KMS-11 (cell line): ENCODE measurements at regions not wholly inside any gene's neighbourhood (a gene's known extent, or its start where the extent isn't known, plus 50 kb on each side); places are given as distances from the start of the nearest gene placed in this dataset.

Source experiments
- H2AFZ ChIP-seq: fragments of 200-600 bp; sonication (generic); 2 replicates; pipeline ENCODE4 v1.6.1; 2016; ENCODE audit warnings: antibody characterized with exemption, mixed run types, low read depth
- H3K27ac ChIP-seq: fragments of 200-600 bp; sonication (generic); 2 replicates; pipeline ENCODE4 v1.6.1; 2016; ENCODE audit warnings: mild to moderate bottlenecking, mixed run types
- H3K27me3 ChIP-seq: fragments of 200-600 bp; sonication (generic); 2 replicates; pipeline ENCODE4 v1.6.1; 2017; ENCODE audit warnings: mild to moderate bottlenecking, low read depth, mixed run types, moderate library complexity; ENCODE audit not compliant: insufficient read depth
- H3K36me3 ChIP-seq: fragments of 200-600 bp; sonication (generic); 2 replicates; pipeline ENCODE4 v1.6.1; 2017; ENCODE audit warnings: mild to moderate bottlenecking, mixed run types; ENCODE audit not compliant: insufficient read depth
- H3K4me1 ChIP-seq: fragments of 200-600 bp; sonication (generic); 2 replicates; pipeline ENCODE4 v1.6.1; 2016; ENCODE audit warnings: mild to moderate bottlenecking, low read depth, mixed run types; ENCODE audit not compliant: poor library complexity, severe bottlenecking
- H3K4me2 ChIP-seq: fragments of 200-600 bp; sonication (generic); 2 replicates; pipeline ENCODE4 v1.7.0; 2016; ENCODE audit warnings: mild to moderate bottlenecking, mixed run types
- H3K4me3 ChIP-seq: fragments of 200-600 bp; sonication (generic); IDR thresholded peaks from 2 replicates; pipeline ENCODE4 v1.6.1; 2017; ENCODE audit warnings: low read depth, low read length, mixed read lengths; ENCODE audit not compliant: insufficient read depth
- H3K79me2 ChIP-seq: fragments of 200-600 bp; sonication (generic); 2 replicates; pipeline ENCODE4 v1.6.1; 2016; ENCODE audit warnings: low read depth, mixed run types; ENCODE audit not compliant: insufficient read depth
- H3K9ac ChIP-seq: fragments of 200-600 bp; sonication (generic); 2 replicates; pipeline ENCODE4 v1.6.1; 2016; ENCODE audit warnings: mild to moderate bottlenecking, mixed run types
- H4K20me1 ChIP-seq: fragments of 200-600 bp; sonication (generic); 2 replicates; pipeline ENCODE4 v1.6.1; 2016; ENCODE audit warnings: mild to moderate bottlenecking, mixed run types; ENCODE audit not compliant: insufficient read depth
- TF ChIP-seq, protein P1 (sequence below): fragments of 200-600 bp; sonication (generic); conservative IDR thresholded peaks from 2 replicates; pipeline ENCODE4 v1.6.1; 2017; ENCODE audit warnings: low read depth, mild to moderate bottlenecking, antibody characterized with exemption, low read length, moderate library complexity, mixed read lengths

DNA sequence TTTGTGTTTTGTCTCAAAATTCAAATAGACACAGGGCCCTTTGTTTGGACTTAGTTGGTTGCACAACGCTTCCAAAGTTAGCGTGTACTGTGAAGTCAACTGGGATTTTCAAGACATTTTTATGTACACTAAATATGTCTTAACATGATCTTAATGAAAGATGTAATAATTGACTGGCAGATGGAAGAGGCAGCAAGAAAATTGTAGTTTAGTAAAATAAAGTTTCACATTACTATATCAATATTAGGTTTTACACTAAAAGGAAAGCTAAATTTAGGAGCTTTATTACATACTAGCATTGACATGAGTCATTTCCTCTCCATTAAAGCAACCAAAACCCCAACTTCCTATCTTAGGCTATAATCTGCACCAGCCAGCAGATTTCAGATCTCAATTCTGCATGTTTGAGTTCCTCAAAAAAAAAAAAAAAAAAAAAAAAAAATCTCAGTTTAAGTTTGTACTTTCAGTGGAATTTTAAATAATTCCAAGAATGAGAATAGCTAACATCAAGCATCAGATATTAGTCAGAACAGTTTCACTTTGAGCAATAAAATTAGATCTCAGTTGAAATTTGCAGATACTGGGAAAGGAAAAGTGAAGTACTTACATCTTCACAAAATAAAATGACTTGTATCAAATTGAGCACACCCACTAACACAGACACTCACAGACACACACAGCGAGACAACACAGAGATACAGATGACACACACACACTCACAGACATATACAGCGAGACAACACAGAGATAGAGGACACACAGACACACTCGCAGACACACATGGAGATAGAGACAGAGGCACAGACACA, 346.6 kb upstream of the KLF6 start:
- H3K36me3 ChIP-seq = no peaks in the 10 kb centered on the region
- peaks cover 37% of the 10 kb centered on the region for H3K4me1 ChIP-seq
- H3K4me3 ChIP-seq = no peak overlapping the region
- no peak overlapping the region for H2AFZ ChIP-seq
- no peaks in the 10 kb centered on the region for H3K27me3 ChIP-seq
- TF ChIP-seq, protein P1, sequence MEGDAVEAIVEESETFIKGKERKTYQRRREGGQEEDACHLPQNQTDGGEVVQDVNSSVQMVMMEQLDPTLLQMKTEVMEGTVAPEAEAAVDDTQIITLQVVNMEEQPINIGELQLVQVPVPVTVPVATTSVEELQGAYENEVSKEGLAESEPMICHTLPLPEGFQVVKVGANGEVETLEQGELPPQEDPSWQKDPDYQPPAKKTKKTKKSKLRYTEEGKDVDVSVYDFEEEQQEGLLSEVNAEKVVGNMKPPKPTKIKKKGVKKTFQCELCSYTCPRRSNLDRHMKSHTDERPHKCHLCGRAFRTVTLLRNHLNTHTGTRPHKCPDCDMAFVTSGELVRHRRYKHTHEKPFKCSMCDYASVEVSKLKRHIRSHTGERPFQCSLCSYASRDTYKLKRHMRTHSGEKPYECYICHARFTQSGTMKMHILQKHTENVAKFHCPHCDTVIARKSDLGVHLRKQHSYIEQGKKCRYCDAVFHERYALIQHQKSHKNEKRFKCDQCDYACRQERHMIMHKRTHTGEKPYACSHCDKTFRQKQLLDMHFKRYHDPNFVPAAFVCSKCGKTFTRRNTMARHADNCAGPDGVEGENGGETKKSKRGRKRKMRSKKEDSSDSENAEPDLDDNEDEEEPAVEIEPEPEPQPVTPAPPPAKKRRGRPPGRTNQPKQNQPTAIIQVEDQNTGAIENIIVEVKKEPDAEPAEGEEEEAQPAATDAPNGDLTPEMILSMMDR = no peak
- H3K27ac ChIP-seq = peak overlapping the region; percentile 40; the same call in 1 of the 2 replicates
- H3K79me2 ChIP-seq = no peaks in the 10 kb centered on the region
- H3K9ac ChIP-seq = no peak overlapping the region
- peak overlapping the region; percentile 88 for H3K4me2 ChIP-seq
- no peaks in the 10 kb centered on the region for H4K20me1 ChIP-seq

DNA sequence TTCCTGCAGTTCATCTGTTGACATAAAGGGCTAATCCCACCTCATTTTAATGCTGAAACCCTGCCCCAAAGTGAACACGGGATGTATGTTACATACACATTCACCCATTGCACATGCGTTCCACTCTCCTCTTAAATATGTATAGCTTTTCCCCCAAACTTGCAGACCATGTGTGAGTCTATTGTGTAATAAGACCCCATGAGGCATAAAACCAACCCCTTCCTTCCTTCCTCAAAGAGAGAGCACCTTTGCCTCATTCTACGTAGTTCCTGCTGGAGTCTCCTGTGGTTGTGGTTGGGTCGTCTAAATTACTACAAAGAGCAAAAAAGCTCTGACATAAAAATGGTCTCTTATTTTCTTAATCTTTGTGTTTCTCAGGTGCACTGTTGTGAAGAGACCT, 345.7 kb upstream of the KLF6 start:
- Histone ChIP-seq H3K4me2 (peak overlapping the region; percentile 88), H3K27ac (no peak overlapping the region), H3K4me3 (no peak overlapping the region), H3K36me3 (no peaks in the 10 kb centered on the region), H3K79me2 (no peaks in the 10 kb centered on the region), H3K27me3 (no peaks in the 10 kb centered on the region), H4K20me1 (no peaks in the 10 kb centered on the region), H2AFZ (no peak overlapping the region), H3K4me1 (peaks cover 33% of the 10 kb centered on the region), H3K9ac (no peak overlapping the region)
- TF ChIP-seq, protein P1 = no peak

DNA sequence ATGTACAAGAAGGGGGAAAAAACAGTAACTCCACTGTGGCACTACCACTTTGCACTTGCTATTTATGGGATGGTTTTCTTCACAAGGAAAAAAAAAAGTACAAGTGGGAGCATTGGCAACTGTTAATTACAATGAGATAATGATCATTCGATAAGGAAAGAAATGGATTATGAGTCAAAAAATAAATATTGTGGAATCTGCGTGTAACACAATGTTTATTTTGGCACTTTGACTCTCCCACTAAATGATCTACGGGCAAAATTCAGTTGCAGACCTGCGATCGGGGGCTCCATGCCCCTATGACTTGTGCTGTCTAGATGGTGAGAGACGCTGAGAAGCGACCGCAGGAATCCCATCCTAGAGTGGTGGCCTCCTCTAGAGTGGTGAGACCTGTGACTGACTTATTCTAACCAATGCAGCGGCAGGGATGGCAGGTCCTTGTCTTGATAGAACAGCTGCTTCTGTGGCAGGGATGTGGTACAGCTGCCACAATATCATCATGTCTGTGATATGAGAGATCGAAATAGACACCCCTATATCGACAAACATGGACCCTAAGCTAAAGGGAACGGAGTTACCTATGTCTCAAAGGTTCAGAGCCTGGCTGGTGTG, 345.0 kb upstream of the KLF6 start:
- no peaks in the 10 kb centered on the region for H3K36me3 ChIP-seq
- no peaks in the 10 kb centered on the region for H3K79me2 ChIP-seq
- no peak overlapping the region for H3K27ac ChIP-seq
- no peak overlapping the region for H2AFZ ChIP-seq
- no peaks in the 10 kb centered on the region for H3K27me3 ChIP-seq
- no peak overlapping the region for H3K4me2 ChIP-seq
- no peak overlapping the region for H3K4me3 ChIP-seq
- TF ChIP-seq, protein P1 = no peak
- H3K9ac ChIP-seq = no peak overlapping the region
- peaks cover 30% of the 10 kb centered on the region for H3K4me1 ChIP-seq
- no peaks in the 10 kb centered on the region for H4K20me1 ChIP-seq

DNA sequence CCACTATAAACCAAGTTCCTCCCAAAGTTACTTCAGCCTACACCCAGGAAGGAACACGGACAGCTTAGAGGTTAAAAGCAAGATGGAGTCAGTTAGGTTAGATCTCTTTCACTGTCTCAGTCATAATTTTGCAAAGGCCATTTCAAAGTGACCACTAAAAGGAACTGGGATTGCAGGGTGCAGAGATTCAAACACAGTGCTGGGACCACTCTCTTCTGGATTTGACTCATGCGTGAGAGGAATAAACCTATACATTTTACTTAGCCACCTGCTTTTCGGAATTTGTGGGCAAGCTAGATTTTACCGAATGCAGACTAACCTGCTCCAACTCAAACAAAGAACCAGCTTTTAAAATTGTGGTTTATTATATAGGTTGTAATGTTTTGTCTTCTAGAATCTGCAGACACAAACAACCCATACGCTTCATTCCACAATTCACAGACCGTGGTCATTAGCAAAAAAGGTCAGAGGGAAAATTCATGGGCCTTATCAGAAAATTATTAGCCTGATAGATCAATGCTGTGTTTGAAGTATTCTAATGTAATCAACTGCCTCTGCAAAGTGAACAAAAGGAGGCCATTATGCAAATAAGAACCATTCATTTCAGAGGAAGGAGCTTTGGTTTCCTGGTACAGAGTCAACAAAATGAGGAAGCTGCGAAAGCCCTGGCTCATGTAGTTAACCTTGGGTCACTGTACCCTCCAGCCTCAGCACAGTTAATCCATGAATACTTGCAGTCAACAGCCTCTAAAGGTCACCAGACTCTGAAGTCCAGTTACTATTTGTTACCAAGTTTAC, 342.7 kb upstream of the KLF6 start:
- no peak overlapping the region for H3K9ac ChIP-seq
- TF ChIP-seq, protein P1 = no peak
- no peak overlapping the region for H3K4me3 ChIP-seq
- peaks cover 30% of the 10 kb centered on the region for H3K4me1 ChIP-seq
- no peak overlapping the region for H3K4me2 ChIP-seq
- no peaks in the 10 kb centered on the region for H3K79me2 ChIP-seq
- H3K27me3 ChIP-seq = no peaks in the 10 kb centered on the region
- H4K20me1 ChIP-seq = no peaks in the 10 kb centered on the region
- no peak overlapping the region for H2AFZ ChIP-seq
- no peaks in the 10 kb centered on the region for H3K36me3 ChIP-seq
- H3K27ac ChIP-seq = no peak overlapping the region
